Heart left ventricle (tissue), 13 donors: ENCODE measurements at regions not wholly inside any gene's neighbourhood (a gene's known extent, or its start where the extent isn't known, plus 50 kb on each side); places are given as distances from the start of the nearest gene placed in this dataset.

Experiments used
- POLR2A ChIP-seq, 2 donors: fragments of 450-650 bp; IDR thresholded peaks; one replicate each; pipeline ENCODE4 v1.6.1; 2017; ENCODE audit warnings: antibody characterized with exemption in 2 of 2, mild to moderate bottlenecking in 2 of 2, moderate library complexity in 2 of 2
- TF ChIP-seq, protein P1 (sequence below), 12 donors: fragments of 200-600 bp; sonication (generic) in 4 of 12; IDR thresholded peaks; one replicate each; pipeline versions ENCODE4 v1.5.0 to v1.8.0; 2018 to 2022; ENCODE audit warnings: antibody characterized with exemption in 12 of 12, mild to moderate bottlenecking in 5 of 12
- donor health status: ischemic (EF 13 %, LVEDD 7.1; RV severe dilation, severe dysfunction).
- donor health status: DM: no; HTN: yes; CAD: no.
- donor health status: DM: no; HTN: no; CAD: no.
- donor health status: ischemic (EF 25% LVEDD 6.9; RV normal size, moderate dysfunction).
- donor health status: ischemic (EF 25% LVEDD 5.7; RV mildly dilated, moderate dysfunction).
- donor health status: ischemic (EF 35%, LVEDD 5.7; RV mildly dilated, moderate dysfunction).
- donor health status: nonischemic (EF 11% LVEDD 7.7; RV severe dilation, severe dysfunction).
- donor health status: DM: yes; HTN: yes; CAD: no.
- donor health status: PGD.
- donor health status: ischemic (EF 29% LVEDD 5.4; RV normal size, mild dysfunction).
- donor health status: nonischemic (EF 23%, LVEDD 6.1; RV moderate dilation, normal function).

DNA sequence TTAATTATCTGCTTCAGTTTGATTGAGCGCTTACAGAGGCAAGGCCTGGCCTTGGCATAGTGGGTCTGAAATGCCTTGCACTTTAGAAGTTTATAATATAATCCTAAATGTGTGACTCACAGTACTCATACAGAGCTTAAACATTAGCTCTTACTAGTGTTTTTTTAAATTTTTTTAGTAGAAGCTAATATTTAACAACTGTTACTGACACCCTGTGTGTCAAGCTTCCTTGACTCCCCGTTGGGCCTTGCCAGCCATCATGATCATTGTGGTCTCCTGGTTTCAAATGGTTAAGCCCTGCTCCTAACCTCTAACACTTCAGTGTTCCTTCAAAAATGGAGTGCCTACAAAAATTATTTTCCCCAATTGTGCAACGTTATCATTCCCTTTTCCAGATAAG lies 126.9 kb downstream of the GALC start:
- TF ChIP-seq, protein P1, sequence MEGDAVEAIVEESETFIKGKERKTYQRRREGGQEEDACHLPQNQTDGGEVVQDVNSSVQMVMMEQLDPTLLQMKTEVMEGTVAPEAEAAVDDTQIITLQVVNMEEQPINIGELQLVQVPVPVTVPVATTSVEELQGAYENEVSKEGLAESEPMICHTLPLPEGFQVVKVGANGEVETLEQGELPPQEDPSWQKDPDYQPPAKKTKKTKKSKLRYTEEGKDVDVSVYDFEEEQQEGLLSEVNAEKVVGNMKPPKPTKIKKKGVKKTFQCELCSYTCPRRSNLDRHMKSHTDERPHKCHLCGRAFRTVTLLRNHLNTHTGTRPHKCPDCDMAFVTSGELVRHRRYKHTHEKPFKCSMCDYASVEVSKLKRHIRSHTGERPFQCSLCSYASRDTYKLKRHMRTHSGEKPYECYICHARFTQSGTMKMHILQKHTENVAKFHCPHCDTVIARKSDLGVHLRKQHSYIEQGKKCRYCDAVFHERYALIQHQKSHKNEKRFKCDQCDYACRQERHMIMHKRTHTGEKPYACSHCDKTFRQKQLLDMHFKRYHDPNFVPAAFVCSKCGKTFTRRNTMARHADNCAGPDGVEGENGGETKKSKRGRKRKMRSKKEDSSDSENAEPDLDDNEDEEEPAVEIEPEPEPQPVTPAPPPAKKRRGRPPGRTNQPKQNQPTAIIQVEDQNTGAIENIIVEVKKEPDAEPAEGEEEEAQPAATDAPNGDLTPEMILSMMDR (IDR thresholded peaks at IDR 0.05) = no peak
- TF ChIP-seq POLR2A (IDR thresholded peaks at IDR 0.05) = no peak
